ENCODE measurements at regions not wholly inside any gene's neighbourhood (a gene's known extent, or its start where the extent isn't known, plus 50 kb on each side); places are given as distances from the start of the nearest gene placed in this dataset.

DNA sequence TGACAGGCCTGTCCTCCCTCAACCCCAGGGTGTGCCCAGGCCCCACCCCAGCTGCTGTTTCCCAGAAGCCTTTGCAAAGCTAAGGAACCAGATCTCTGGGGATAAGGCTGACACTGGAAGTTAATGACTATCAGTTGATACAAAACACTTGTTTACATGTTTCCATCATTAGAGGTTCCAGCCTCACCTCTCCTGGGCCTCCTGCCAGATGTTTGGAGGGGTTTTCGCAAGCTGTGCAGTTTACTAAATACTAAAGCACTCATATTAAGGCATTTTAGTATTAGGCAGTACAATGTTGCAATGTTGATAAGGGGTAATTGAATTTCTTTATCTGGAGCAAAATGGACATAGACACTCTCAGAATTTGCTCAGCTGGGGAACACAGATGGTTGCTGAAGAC lies 218.7 kb downstream of the INSC start:
- no peak overlapping the region for H2BK120ac ChIP-seq (ENCODE audit: low read depth, low read length, poor library complexity, severe bottlenecking)
- H3K18ac ChIP-seq (ENCODE audit: insufficient read length, low read depth, low read length) = no peak overlapping the region
- no peaks in the 10 kb centered on the region for H3K79me1 ChIP-seq (ENCODE audit: insufficient read depth, low read depth, low read length, poor library complexity, severe bottlenecking)
- no peaks in the 10 kb centered on the region for H3K9me3 ChIP-seq (ENCODE audit: control insufficient read depth, low read depth, low read length)
- WGBS (ENCODE audit: extremely low coverage, insufficient read length, low lambda C conversion rate) = no CpG with 5 or more reads among the region's 1 CpG
- H3T11ph ChIP-seq (ENCODE audit: low read length) = no peak overlapping the region
- H4K5ac ChIP-seq (ENCODE audit: insufficient read length, low read depth, low read length) = no peak overlapping the region
- H2AFZ ChIP-seq (ENCODE audit: low read length) = no peak overlapping the region
- no peaks in the 10 kb centered on the region for H4K20me1 ChIP-seq (ENCODE audit: control insufficient read depth, insufficient read depth, insufficient read length)
- H3K23me2 ChIP-seq (ENCODE audit: insufficient read length, low read depth, low read length, poor library complexity, severe bottlenecking) = no peaks in the 10 kb centered on the region
- H3K27me3 ChIP-seq (ENCODE audit: insufficient read depth, low read length) = no peaks in the 10 kb centered on the region
- Mint-ChIP-seq H3K4me3 (no peak overlapping the region), H3K4me1 (peaks cover 10 to 12% of the 10 kb centered on the region in 2 experiments), H3K27ac (no peak overlapping the region), H3K27me3 (ENCODE audit: low read depth) (peaks cover 10% of the 10 kb centered on the region), H3K9me3 (no peaks in the 10 kb centered on the region), H3K36me3 (ENCODE audit: insufficient read depth in 1 of 3, low read depth in 3 of 3) (no peaks in the 10 kb centered on the region; a peak in 1 of 7 replicates)
- H2BK15ac ChIP-seq (ENCODE audit: low read depth, low read length) = no peak overlapping the region
- no peak overlapping the region for H4K91ac ChIP-seq (ENCODE audit: insufficient read length, low read depth, low read length)
- no peak overlapping the region for H2AK5ac ChIP-seq (ENCODE audit: insufficient read length, low read length)
- no peaks in the 10 kb centered on the region for H3K4me1 ChIP-seq (ENCODE audit: insufficient read depth, low read length)
- no peak overlapping the region for H2BK5ac ChIP-seq (ENCODE audit: insufficient read length, low read length)
- no peak overlapping the region for H3K23ac ChIP-seq (ENCODE audit: insufficient read length, low read depth, low read length)
- H3K79me2 ChIP-seq (ENCODE audit: insufficient read depth, low read length) = no peaks in the 10 kb centered on the region
- H3K4me2 ChIP-seq (ENCODE audit: insufficient read depth, insufficient read length, low read length) = no peak overlapping the region
- H3K27ac ChIP-seq (ENCODE audit: insufficient read length, low read depth, low read length) = no peak overlapping the region
- H3K9ac ChIP-seq (ENCODE audit: extremely low read depth, insufficient read length, low read length) = no peak overlapping the region
- no peak overlapping the region for H2BK20ac ChIP-seq (ENCODE audit: low read depth, low read length, poor library complexity, severe bottlenecking)
- H3K56ac ChIP-seq (ENCODE audit: insufficient read length, low read depth, low read length) = no peak overlapping the region
- TF ChIP-seq, protein P1, sequence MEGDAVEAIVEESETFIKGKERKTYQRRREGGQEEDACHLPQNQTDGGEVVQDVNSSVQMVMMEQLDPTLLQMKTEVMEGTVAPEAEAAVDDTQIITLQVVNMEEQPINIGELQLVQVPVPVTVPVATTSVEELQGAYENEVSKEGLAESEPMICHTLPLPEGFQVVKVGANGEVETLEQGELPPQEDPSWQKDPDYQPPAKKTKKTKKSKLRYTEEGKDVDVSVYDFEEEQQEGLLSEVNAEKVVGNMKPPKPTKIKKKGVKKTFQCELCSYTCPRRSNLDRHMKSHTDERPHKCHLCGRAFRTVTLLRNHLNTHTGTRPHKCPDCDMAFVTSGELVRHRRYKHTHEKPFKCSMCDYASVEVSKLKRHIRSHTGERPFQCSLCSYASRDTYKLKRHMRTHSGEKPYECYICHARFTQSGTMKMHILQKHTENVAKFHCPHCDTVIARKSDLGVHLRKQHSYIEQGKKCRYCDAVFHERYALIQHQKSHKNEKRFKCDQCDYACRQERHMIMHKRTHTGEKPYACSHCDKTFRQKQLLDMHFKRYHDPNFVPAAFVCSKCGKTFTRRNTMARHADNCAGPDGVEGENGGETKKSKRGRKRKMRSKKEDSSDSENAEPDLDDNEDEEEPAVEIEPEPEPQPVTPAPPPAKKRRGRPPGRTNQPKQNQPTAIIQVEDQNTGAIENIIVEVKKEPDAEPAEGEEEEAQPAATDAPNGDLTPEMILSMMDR (conservative IDR thresholded peaks at IDR 0.05) = no peak
- no peak overlapping the region for H2BK12ac ChIP-seq (ENCODE audit: insufficient read length, low read depth, low read length)
- DNase-seq = no peak
- H4K8ac ChIP-seq (replicated peaks; ENCODE audit: insufficient read length, low read depth, low read length) = no peak overlapping the region
- H3K14ac ChIP-seq (ENCODE audit: insufficient read depth, low read length) = no peak overlapping the region
- no peak overlapping the region for H3K4ac ChIP-seq (ENCODE audit: low read depth, low read length)

All from H9 (cell line).